Thoracic aorta (tissue), 2 donors: ENCODE measurements at regions not wholly inside any gene's neighbourhood (a gene's known extent, or its start where the extent isn't known, plus 50 kb on each side); places are given as distances from the start of the nearest gene placed in this dataset.

Experiments used
- ATAC-seq: fragments of 150-250 bp; one replicate; pipeline ENCODE4 v1.8.0; 2017; ENCODE audit warnings: low read depth; ENCODE audit not compliant: insufficient number of reproducible peaks, low FRiP score
- DNase-seq: peaks from one replicate; pipeline ENCODE4 v3.0.0-alpha.2; 2020; ENCODE audit warnings: low spot score
- H3K27ac ChIP-seq, 2 donors: fragments of 200-600 bp; sonication (generic); 1 replicate in 1 of 2; 2 replicates in 1 of 2; pipeline ENCODE4 v1.5.1; 2016; ENCODE audit warnings: mild to moderate bottlenecking in 2 of 2, moderate library complexity in 2 of 2
- H3K27me3 ChIP-seq: fragments of 200-600 bp; sonication (generic); replicated peaks from 2 replicates; pipeline ENCODE4 v1.6.0; 2016; ENCODE audit warnings: mild to moderate bottlenecking; ENCODE audit not compliant: insufficient read depth
- H3K36me3 ChIP-seq: fragments of 200-600 bp; sonication (generic); one replicate; pipeline ENCODE4 v1.5.1; 2016
- H3K4me1 ChIP-seq, 2 donors: fragments of 200-600 bp; sonication (generic); 1 replicate in 1 of 2; 2 replicates in 1 of 2; pipeline versions ENCODE4 v1.5.1 to v1.6.0; 2016; ENCODE audit warnings: low read depth in 2 of 2, mild to moderate bottlenecking in 1 of 2; ENCODE audit not compliant: control insufficient read depth in 1 of 2
- H3K4me3 ChIP-seq: fragments of 200-600 bp; sonication (generic); 2 replicates; pipeline ENCODE4 v1.5.1; 2016; ENCODE audit warnings: mild to moderate bottlenecking
- H3K9me3 ChIP-seq: fragments of 200-600 bp; sonication (generic); 2 replicates; pipeline ENCODE4 v1.5.1; 2016
- CTCF ChIP-seq: fragments of 200-600 bp; sonication (generic); IDR thresholded peaks from one replicate; pipeline ENCODE4 v1.5.1; 2019; ENCODE audit warnings: antibody characterized with exemption

- DNase-seq, result no peak
- Histone ChIP-seq H3K27me3 (no peaks in the 10 kb centered on the region), H3K4me1 (peaks cover 4 to 23% of the 10 kb centered on the region in 2 donors), H3K4me3 (no peak overlapping the region), H3K27ac (no peak overlapping the region), H3K36me3 (no peaks in the 10 kb centered on the region), H3K9me3 (no peaks in the 10 kb centered on the region)
- TF ChIP-seq CTCF, result no peak
- ATAC-seq, result no peak
These were observed 109.3 kb upstream of the CPEB4 start for GRCh38 chr5:173778784-173779304.

- Histone ChIP-seq H3K27me3 (no peaks in the 10 kb centered on the region), H3K9me3 (no peaks in the 10 kb centered on the region), H3K27ac (no peak overlapping the region), H3K4me1 (peaks cover 4 to 23% of the 10 kb centered on the region in 2 donors), H3K36me3 (no peaks in the 10 kb centered on the region), H3K4me3 (no peak overlapping the region)
- DNase-seq (no peak), ATAC-seq (no peak)
- TF ChIP-seq CTCF, result no peak
These were observed 107.6 kb upstream of the CPEB4 start for GRCh38 chr5:173780235-173781234.

GRCh38 chr5:173781432-173781815, 106.7 kb upstream of the CPEB4 start:
- Histone ChIP-seq H3K4me1 (peaks cover 4 to 23% of the 10 kb centered on the region in 2 donors), H3K27me3 (no peaks in the 10 kb centered on the region), H3K36me3 (no peaks in the 10 kb centered on the region), H3K9me3 (no peaks in the 10 kb centered on the region), H3K27ac (peak overlapping the region; percentile 62 to 67), H3K4me3 (no peak overlapping the region)
- ATAC-seq (no peak), DNase-seq (no peak)
- no peak for TF ChIP-seq CTCF

- Histone ChIP-seq H3K27me3 (no peaks in the 10 kb centered on the region), H3K27ac (peak overlapping the region; percentile 62 to 68), H3K4me1 (peaks cover 4 to 23% of the 10 kb centered on the region in 2 donors), H3K4me3 (peak overlapping the region; percentile 6), H3K9me3 (no peaks in the 10 kb centered on the region), H3K36me3 (no peaks in the 10 kb centered on the region)
- TF ChIP-seq CTCF, result no peak
- DNase-seq (peak; percentile 72), ATAC-seq (peak; percentile 85)
These were observed 106.1 kb upstream of the CPEB4 start for GRCh38 chr5:173781816-173782670.
